Testis (tissue), 2 donors: ENCODE measurements at regions not wholly inside any gene's neighbourhood (a gene's known extent, or its start where the extent isn't known, plus 50 kb on each side); places are given as distances from the start of the nearest gene placed in this dataset.

ENCODE experiments used
- CTCF ChIP-seq, 3 experiments: fragments of 450-650 bp in 2 of 3; fragments of 200-600 bp in 1 of 3; sonication (generic) in 1 of 3; IDR thresholded peaks; one replicate each; pipeline ENCODE4 v1.5.1; 2016 to 2019; ENCODE audit warnings: antibody characterized with exemption in 3 of 3, mild to moderate bottlenecking in 2 of 3, moderate library complexity in 1 of 3
- POLR2A ChIP-seq: fragments of 450-650 bp; IDR thresholded peaks from one replicate; pipeline ENCODE4 v1.6.1; 2017; ENCODE audit warnings: antibody characterized with exemption, mild to moderate bottlenecking, moderate library complexity

- TF ChIP-seq POLR2A = no peak
- TF ChIP-seq CTCF (IDR thresholded peaks at IDR 0.05) = no peak
Measured at GRCh38 chr14:98694541-98694940, 577.5 kb downstream of the BCL11B start.
